SK-N-SH (cell line): ENCODE measurements at regions not wholly inside any gene's neighbourhood (a gene's known extent, or its start where the extent isn't known, plus 50 kb on each side); places are given as distances from the start of the nearest gene placed in this dataset.

Source experiments
- CTCF ChIA-PET: fragments of 300-600, 350-600 bp; formaldehyde crosslinking; extraction: SDS; loops from one replicate; lab custom pipeline; 2021; lab: Yijun Ruan, JAX
- POLR2A ChIA-PET: fragments of 350-600 bp; sonication (Branson Sonifier 250); formaldehyde crosslinking; extraction: SDS; loops from one replicate; lab custom pipeline; 2020; ENCODE audit warnings: antibody characterized with exemption, inconsistent platforms; lab: Yijun Ruan, JAX
- DNase-seq: peaks from one replicate; pipeline ENCODE4 v3.0.0; 2012
- H2AFZ ChIP-seq: fragments of 200-600 bp; sonication (generic); 2 replicates; pipeline ENCODE4 v1.8.1; 2016; ENCODE audit warnings: antibody characterized with exemption, mild to moderate bottlenecking, low read depth
- H3F3A ChIP-seq: fragments of 200-600 bp; sonication (generic); replicated peaks from 2 replicates; pipeline ENCODE3; 2016; ENCODE audit warnings: antibody characterized with exemption, mild to moderate bottlenecking; ENCODE audit not compliant: insufficient read depth
- H3K27ac ChIP-seq, 2 experiments: fragments of 200-500 bp in 1 of 2; fragments of 200-600 bp in 1 of 2; sonication (Bioruptor generic) in 1 of 2; sonication (generic), shearing (Covaris generic) in 1 of 2; 2 replicates each; pipeline versions ENCODE4 v1.5.1 to v1.6.1; 2014 to 2016; ENCODE audit warnings: low read depth in 2 of 2, inconsistent platforms in 1 of 2, low read length in 1 of 2, mild to moderate bottlenecking in 1 of 2, mixed read lengths in 1 of 2
- H3K27me3 ChIP-seq: fragments of 200-600 bp; sonication (generic), shearing (Covaris generic); 2 replicates; pipeline ENCODE4 v1.6.1; 2016; ENCODE audit warnings: mixed run types; ENCODE audit not compliant: insufficient read depth
- H3K36me3 ChIP-seq, 2 experiments: fragments of 200-500 bp in 1 of 2; fragments of 200-600 bp in 1 of 2; sonication (Bioruptor generic) in 1 of 2; sonication (generic) in 1 of 2; replicated peaks in 1 of 2; 2 replicates each; pipeline versions ENCODE3 to v1.5.1; 2014 to 2016; ENCODE audit warnings: low read length in 1 of 2, mild to moderate bottlenecking in 1 of 2; ENCODE audit not compliant: insufficient read depth in 2 of 2, control insufficient read depth in 1 of 2
- H3K4me1 ChIP-seq, 2 experiments: fragments of 200-500 bp in 1 of 2; fragments of 200-600 bp in 1 of 2; sonication (Bioruptor generic) in 1 of 2; sonication (generic), shearing (Covaris generic) in 1 of 2; 2 replicates each; pipeline versions ENCODE4 v1.5.1 to v1.6.1; 2014 to 2016; ENCODE audit warnings: low read depth in 1 of 2, low read length in 1 of 2, mixed run types in 1 of 2; ENCODE audit not compliant: insufficient read depth in 2 of 2, control insufficient read depth in 1 of 2
- H3K4me2 ChIP-seq: fragments of 200-600 bp; sonication (generic), shearing (Covaris generic); 2 replicates; pipeline ENCODE4 v1.6.1; 2017; ENCODE audit warnings: mixed run types
- H3K4me3 ChIP-seq, 2 experiments: fragments of 200-500 bp in 1 of 2; fragments of 200-600 bp in 1 of 2; sonication (Bioruptor generic) in 1 of 2; sonication (generic), shearing (Covaris generic) in 1 of 2; 2 replicates each; pipeline versions ENCODE4 v1.5.1 to v1.8.1; 2014 to 2016; ENCODE audit warnings: low read depth in 2 of 2, inconsistent platforms in 1 of 2, low read length in 1 of 2, mild to moderate bottlenecking in 1 of 2, mixed read lengths in 1 of 2, moderate library complexity in 1 of 2
- H3K79me2 ChIP-seq: fragments of 200-600 bp; sonication (generic); 2 replicates; pipeline ENCODE4 v1.8.1; 2017; ENCODE audit warnings: mild to moderate bottlenecking; ENCODE audit not compliant: insufficient read depth
- H3K9ac ChIP-seq: fragments of 200-600 bp; sonication (generic); 2 replicates; pipeline ENCODE4 v1.6.1; 2017; ENCODE audit warnings: mixed run types
- H3K9me2 ChIP-seq: fragments of 200-600 bp; sonication (generic); 2 replicates; pipeline ENCODE4 v1.6.1; 2017; ENCODE audit warnings: mixed run types
- H3K9me3 ChIP-seq: fragments of 200-600 bp; sonication (generic); 2 replicates; pipeline ENCODE4 v1.6.1; 2017; ENCODE audit warnings: mixed run types, mild to moderate bottlenecking, moderate library complexity
- H4K20me1 ChIP-seq: fragments of 200-600 bp; sonication (generic); 2 replicates; pipeline ENCODE4 v1.6.1; 2017; ENCODE audit warnings: mild to moderate bottlenecking, mixed run types; ENCODE audit not compliant: insufficient read depth
- CHD2 ChIP-seq: fragments of 150-350 bp; IDR thresholded peaks from 2 replicates; pipeline ENCODE4 v1.6.1; 2018; ENCODE audit warnings: low read length; ENCODE audit not compliant: partially characterized antibody
- EP300 ChIP-seq, 2 experiments: IDR thresholded peaks; 2 replicates each; pipeline versions ENCODE4 v1.4.0 to v1.6.1; 2012; ENCODE audit warnings: borderline replicate concordance in 1 of 2, low read depth in 1 of 2, low read length in 1 of 2
- FOSL2 ChIP-seq: IDR thresholded peaks from 2 replicates; pipeline ENCODE4 v1.4.0; 2012; ENCODE audit warnings: low read depth, mild to moderate bottlenecking, moderate library complexity, borderline replicate concordance
- JUND ChIP-seq: IDR thresholded peaks from 2 replicates; pipeline ENCODE4 v1.4.0; 2012
- MAX ChIP-seq: IDR thresholded peaks from 2 replicates; pipeline ENCODE4 v1.4.0; 2012; ENCODE audit warnings: low read depth
- MEF2A ChIP-seq: IDR thresholded peaks from 2 replicates; pipeline ENCODE4 v1.4.0; 2012; ENCODE audit warnings: low read depth, borderline replicate concordance
- MXI1 ChIP-seq: IDR thresholded peaks from 2 replicates; pipeline ENCODE4 v1.6.1; 2012; ENCODE audit warnings: mild to moderate bottlenecking, low read depth, low read length, improper control_type of control experiment
- NFIC ChIP-seq: IDR thresholded peaks from 2 replicates; pipeline ENCODE4 v1.4.0; 2012; ENCODE audit warnings: borderline replicate concordance
- NRF1 ChIP-seq: IDR thresholded peaks from 2 replicates; pipeline ENCODE4 v1.6.1; 2012; ENCODE audit warnings: low read depth, mild to moderate bottlenecking, low read length
- PBX3 ChIP-seq: IDR thresholded peaks from 2 replicates; pipeline ENCODE4; 2012
- RFX5 ChIP-seq: IDR thresholded peaks from 2 replicates; pipeline ENCODE4 v1.6.1; 2012; ENCODE audit warnings: mild to moderate bottlenecking, improper control_type of control experiment, low read length
- RXRA ChIP-seq: IDR thresholded peaks from 2 replicates; pipeline ENCODE4 v1.4.0; 2012; ENCODE audit warnings: low read depth, mild to moderate bottlenecking, borderline replicate concordance
- TAF1 ChIP-seq: IDR thresholded peaks from 2 replicates; pipeline ENCODE4 v1.6.1; 2012; ENCODE audit warnings: low read depth, mild to moderate bottlenecking, low read length, moderate library complexity, borderline replicate concordance
- TCF12 ChIP-seq: IDR thresholded peaks from 2 replicates; pipeline ENCODE4 v1.4.0; 2012
- WGBS: methylation state at CpG from one replicate; pipeline ENCODE4 v1.1.6; 2017; ENCODE audit warnings: low lambda C conversion rate; 5-methylcytosine and 5-hydroxymethylcytosine counted together
- TF ChIP-seq, protein P1 (sequence below): IDR thresholded peaks from 2 replicates; pipeline ENCODE4 v1.6.1; 2012; ENCODE audit warnings: mild to moderate bottlenecking, low read depth, low read length, moderate library complexity

DNA sequence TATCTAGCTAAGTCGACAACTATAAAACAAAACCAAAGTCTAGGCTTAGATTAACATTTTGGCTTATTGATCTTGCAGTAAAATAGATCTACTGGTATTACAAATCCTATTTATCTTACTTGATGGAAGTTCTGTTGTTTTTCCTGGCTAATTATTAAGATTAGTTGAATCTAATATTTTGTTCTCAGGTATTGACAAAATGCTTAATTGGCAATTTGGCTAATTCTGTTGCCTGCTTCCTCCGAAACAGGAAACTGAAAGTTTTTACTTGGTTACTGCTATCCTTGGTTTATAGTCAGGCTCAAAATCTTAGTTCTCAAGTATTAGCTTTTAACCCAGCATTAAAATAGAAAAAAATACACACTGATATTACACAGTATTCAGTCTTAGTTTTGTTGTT lies 820.5 kb downstream of the NR2F1-AS1 start:
- Histone ChIP-seq H3K36me3 (no peaks in the 10 kb centered on the region), H4K20me1 (no peaks in the 10 kb centered on the region), H3K4me3 (no peak overlapping the region), H3F3A (peaks cover 5% of the 10 kb centered on the region), H3K27me3 (no peaks in the 10 kb centered on the region), H3K27ac (no peak overlapping the region), H3K9me2 (no peaks in the 10 kb centered on the region), H3K79me2 (no peaks in the 10 kb centered on the region), H3K9ac (no peak overlapping the region), H3K4me2 (no peak overlapping the region), H3K4me1 (no peaks in the 10 kb centered on the region), H3K9me3 (no peaks in the 10 kb centered on the region), H2AFZ (no peak overlapping the region)
- POLR2A ChIA-PET = no interaction called here
- CTCF ChIA-PET = no interaction called here
- DNase-seq = no peak
- TF ChIP-seq NRF1 (no peak), TCF12 (no peak), RFX5 (no peak), MXI1 (no peak)
- TF ChIP-seq, protein P1, sequence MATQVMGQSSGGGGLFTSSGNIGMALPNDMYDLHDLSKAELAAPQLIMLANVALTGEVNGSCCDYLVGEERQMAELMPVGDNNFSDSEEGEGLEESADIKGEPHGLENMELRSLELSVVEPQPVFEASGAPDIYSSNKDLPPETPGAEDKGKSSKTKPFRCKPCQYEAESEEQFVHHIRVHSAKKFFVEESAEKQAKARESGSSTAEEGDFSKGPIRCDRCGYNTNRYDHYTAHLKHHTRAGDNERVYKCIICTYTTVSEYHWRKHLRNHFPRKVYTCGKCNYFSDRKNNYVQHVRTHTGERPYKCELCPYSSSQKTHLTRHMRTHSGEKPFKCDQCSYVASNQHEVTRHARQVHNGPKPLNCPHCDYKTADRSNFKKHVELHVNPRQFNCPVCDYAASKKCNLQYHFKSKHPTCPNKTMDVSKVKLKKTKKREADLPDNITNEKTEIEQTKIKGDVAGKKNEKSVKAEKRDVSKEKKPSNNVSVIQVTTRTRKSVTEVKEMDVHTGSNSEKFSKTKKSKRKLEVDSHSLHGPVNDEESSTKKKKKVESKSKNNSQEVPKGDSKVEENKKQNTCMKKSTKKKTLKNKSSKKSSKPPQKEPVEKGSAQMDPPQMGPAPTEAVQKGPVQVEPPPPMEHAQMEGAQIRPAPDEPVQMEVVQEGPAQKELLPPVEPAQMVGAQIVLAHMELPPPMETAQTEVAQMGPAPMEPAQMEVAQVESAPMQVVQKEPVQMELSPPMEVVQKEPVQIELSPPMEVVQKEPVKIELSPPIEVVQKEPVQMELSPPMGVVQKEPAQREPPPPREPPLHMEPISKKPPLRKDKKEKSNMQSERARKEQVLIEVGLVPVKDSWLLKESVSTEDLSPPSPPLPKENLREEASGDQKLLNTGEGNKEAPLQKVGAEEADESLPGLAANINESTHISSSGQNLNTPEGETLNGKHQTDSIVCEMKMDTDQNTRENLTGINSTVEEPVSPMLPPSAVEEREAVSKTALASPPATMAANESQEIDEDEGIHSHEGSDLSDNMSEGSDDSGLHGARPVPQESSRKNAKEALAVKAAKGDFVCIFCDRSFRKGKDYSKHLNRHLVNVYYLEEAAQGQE = no peak
- 98% methylated on average over 2 of the region's 2 CpGs for WGBS

DNA sequence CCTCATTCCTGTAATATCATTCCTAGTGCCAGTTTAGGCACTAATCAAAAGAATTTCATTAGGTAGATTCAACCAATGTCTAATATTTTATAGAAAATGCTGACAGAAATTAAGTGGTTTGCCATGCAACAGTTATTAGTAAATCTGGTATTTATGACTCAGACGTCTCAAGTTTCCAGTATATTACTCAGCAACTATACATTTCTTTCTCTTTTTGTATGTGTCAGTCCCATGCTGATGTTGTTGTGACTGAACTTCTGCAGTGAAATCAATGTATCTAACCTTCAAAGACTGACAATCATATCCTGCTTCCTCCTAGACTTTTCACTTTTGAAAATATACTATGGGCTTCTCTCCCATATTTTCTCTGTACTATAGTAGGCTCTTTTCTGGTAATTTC lies 822.5 kb downstream of the NR2F1-AS1 start:
- no peak overlapping the region for H3K4me3 ChIP-seq
- peak overlapping the region; percentile 24; the same call in 1 of the 2 replicates for H2AFZ ChIP-seq
- no peak overlapping the region for H3K4me2 ChIP-seq
- TF ChIP-seq TAF1 (no peak), RXRA (no peak), JUND (peak; percentile 81), NFIC (peak; percentile 16; the same call in 1 of the 2 replicates), FOSL2 (peak; percentile 92), MEF2A (no peak), TCF12 (peak; percentile 68), MAX (0 out of 2 replicates have a peak, but pooled peaks have one; percentile 11), CHD2 (no peak), PBX3 (peak; percentile 65), EP300 (IDR thresholded peaks at IDR 0.05; ENCODE audit: borderline replicate concordance in 1 of 2, low read depth in 1 of 2, low read length in 1 of 2) (peak in 1 of 2 experiments; percentile 59; a peak in 1 of 4 replicates)
- no peaks in the 10 kb centered on the region for H3K79me2 ChIP-seq
- H3K36me3 ChIP-seq = no peaks in the 10 kb centered on the region
- H3K9ac ChIP-seq = no peak overlapping the region
- no peak for DNase-seq
- peaks cover 5% of the 10 kb centered on the region for H3F3A ChIP-seq
- no peaks in the 10 kb centered on the region for H4K20me1 ChIP-seq
- H3K4me1 ChIP-seq = no peaks in the 10 kb centered on the region
- no peaks in the 10 kb centered on the region for H3K9me3 ChIP-seq
- H3K9me2 ChIP-seq = no peaks in the 10 kb centered on the region
- WGBS = 4% methylated on average over 1 of the region's 1 CpG
- peak overlapping the region in 1 of 2 experiments; percentile 15; a peak in 1 of 4 replicates for H3K27ac ChIP-seq
- H3K27me3 ChIP-seq = no peaks in the 10 kb centered on the region
- ChIA-PET POLR2A (no interaction called here), CTCF (no interaction called here)
